H9 (cell line): ENCODE measurements at regions not wholly inside any gene's neighbourhood (a gene's known extent, or its start where the extent isn't known, plus 50 kb on each side); places are given as distances from the start of the nearest gene placed in this dataset.

Experiments used
- DNase-seq: peaks from one replicate; pipeline ENCODE4 v3.0.0-alpha.2; 2017
- H2AFZ ChIP-seq: one replicate; pipeline ENCODE4 v1.6.1; 2013; ENCODE audit warnings: mild to moderate bottlenecking, low read length, control low read depth, moderate library complexity
- H2AK5ac ChIP-seq: 2 replicates; pipeline ENCODE4 v1.6.1; 2013; ENCODE audit warnings: low read length, control low read depth, mixed read lengths; ENCODE audit not compliant: insufficient read length
- H2BK120ac ChIP-seq: one replicate; pipeline ENCODE4 v1.6.1; 2013; ENCODE audit warnings: low read depth, mild to moderate bottlenecking, low read length, control low read depth, inconsistent platforms; ENCODE audit not compliant: poor library complexity, severe bottlenecking
- H2BK12ac ChIP-seq: 2 replicates; pipeline ENCODE4 v1.6.1; 2013; ENCODE audit warnings: low read length, control low read depth, mixed read lengths, low read depth; ENCODE audit not compliant: insufficient read length
- H2BK15ac ChIP-seq: 2 replicates; pipeline ENCODE4 v1.6.1; 2013; ENCODE audit warnings: low read depth, low read length, control low read depth
- H2BK20ac ChIP-seq: one replicate; pipeline ENCODE4 v1.6.1; 2013; ENCODE audit warnings: low read depth, mild to moderate bottlenecking, low read length, control low read depth, inconsistent platforms; ENCODE audit not compliant: poor library complexity, severe bottlenecking
- H2BK5ac ChIP-seq: 2 replicates; pipeline ENCODE4 v1.6.1; 2013; ENCODE audit warnings: low read length, control low read depth, mixed read lengths; ENCODE audit not compliant: insufficient read length
- H3K14ac ChIP-seq: 2 replicates; pipeline ENCODE4 v1.6.1; 2013; ENCODE audit warnings: low read length, control low read depth; ENCODE audit not compliant: insufficient read depth
- H3K18ac ChIP-seq: 2 replicates; pipeline ENCODE4 v1.6.1; 2013; ENCODE audit warnings: low read depth, mild to moderate bottlenecking, mixed read lengths, low read length, control low read depth; ENCODE audit not compliant: insufficient read length
- H3K23ac ChIP-seq: 2 replicates; pipeline ENCODE4 v1.6.1; 2013; ENCODE audit warnings: low read length, control low read depth, mixed read lengths, low read depth; ENCODE audit not compliant: insufficient read length
- H3K23me2 ChIP-seq: 2 replicates; pipeline ENCODE4 v1.6.1; 2013; ENCODE audit warnings: low read depth, mild to moderate bottlenecking, mixed read lengths, low read length, control low read depth; ENCODE audit not compliant: insufficient read length, poor library complexity, severe bottlenecking
- H3K27ac ChIP-seq: 2 replicates; pipeline ENCODE4 v1.5.1; 2013; ENCODE audit warnings: low read length, control low read depth, mixed read lengths, low read depth; ENCODE audit not compliant: insufficient read length
- H3K27me3 ChIP-seq: 2 replicates; pipeline ENCODE4 v1.6.1; 2013; ENCODE audit warnings: low read length, control low read depth, inconsistent platforms; ENCODE audit not compliant: insufficient read depth
- H3K4ac ChIP-seq: 2 replicates; pipeline ENCODE4 v1.6.1; 2013; ENCODE audit warnings: low read depth, mild to moderate bottlenecking, control low read depth, inconsistent platforms, low read length, moderate library complexity
- H3K4me1 ChIP-seq: 2 replicates; pipeline ENCODE4 v1.6.1; 2013; ENCODE audit warnings: low read length, control low read depth, inconsistent platforms; ENCODE audit not compliant: insufficient read depth
- H3K4me2 ChIP-seq: 2 replicates; pipeline ENCODE4 v1.6.1; 2013; ENCODE audit warnings: low read length, control low read depth, mixed read lengths; ENCODE audit not compliant: insufficient read length, insufficient read depth
- H3K56ac ChIP-seq: 2 replicates; pipeline ENCODE4 v1.6.1; 2013; ENCODE audit warnings: low read depth, mild to moderate bottlenecking, mixed read lengths, low read length, control low read depth; ENCODE audit not compliant: insufficient read length
- H3K79me1 ChIP-seq: 2 replicates; pipeline ENCODE4 v1.6.1; 2013; ENCODE audit warnings: low read depth, mild to moderate bottlenecking, moderate library complexity, low read length, control low read depth, inconsistent platforms; ENCODE audit not compliant: insufficient read depth, poor library complexity, severe bottlenecking
- H3K79me2 ChIP-seq: 2 replicates; pipeline ENCODE4 v1.6.1; 2013; ENCODE audit warnings: low read length, control low read depth, inconsistent platforms; ENCODE audit not compliant: insufficient read depth
- H3K9ac ChIP-seq: 2 replicates; pipeline ENCODE4 v1.6.1; 2013; ENCODE audit warnings: low read length, control low read depth, mixed read lengths; ENCODE audit not compliant: insufficient read length; ENCODE audit errors: extremely low read depth
- H3K9me3 ChIP-seq: one replicate; pipeline ENCODE4 v1.6.1; 2013; ENCODE audit warnings: low read depth, low read length, inconsistent platforms; ENCODE audit not compliant: control insufficient read depth
- H3T11ph ChIP-seq: one replicate; pipeline ENCODE4 v1.6.1; 2013; ENCODE audit warnings: mild to moderate bottlenecking, low read length, control low read depth, inconsistent platforms
- H4K20me1 ChIP-seq: one replicate; pipeline ENCODE4 v1.6.1; 2013; ENCODE audit not compliant: control insufficient read depth, insufficient read length, insufficient read depth
- H4K5ac ChIP-seq: 2 replicates; pipeline ENCODE4 v1.6.1; 2013; ENCODE audit warnings: low read depth, mild to moderate bottlenecking, mixed read lengths, low read length, control low read depth; ENCODE audit not compliant: insufficient read length
- H4K8ac ChIP-seq: replicated peaks from 2 replicates; pipeline ENCODE4 v1.6.1; 2013; ENCODE audit warnings: low read length, control low read depth, mixed read lengths, low read depth; ENCODE audit not compliant: insufficient read length
- H4K91ac ChIP-seq: 2 replicates; pipeline ENCODE4 v1.6.1; 2013; ENCODE audit warnings: low read depth, mild to moderate bottlenecking, moderate library complexity, mixed read lengths, low read length, control low read depth; ENCODE audit not compliant: insufficient read length
- H3K27ac Mint-ChIP-seq, 3 experiments: 2 replicates in 2 of 3; 3 replicates in 1 of 3; pipeline ENCODE4 v1.8.0; 2020 to 2021; ENCODE audit warnings: mixed read lengths in 3 of 3, mild to moderate bottlenecking in 1 of 3, moderate library complexity in 1 of 3
- H3K27me3 Mint-ChIP-seq: 2 replicates; pipeline ENCODE4 v1.8.0; 2021; ENCODE audit warnings: low read depth, mild to moderate bottlenecking, moderate library complexity, mixed read lengths
- H3K36me3 Mint-ChIP-seq, 3 experiments: 2 replicates in 2 of 3; 3 replicates in 1 of 3; pipeline ENCODE4 v1.8.0; 2020 to 2021; ENCODE audit warnings: low read depth in 3 of 3, mixed read lengths in 3 of 3; ENCODE audit not compliant: insufficient read depth in 1 of 3
- H3K4me1 Mint-ChIP-seq, 2 experiments: 2 replicates each; pipeline ENCODE4 v1.8.0; 2020; ENCODE audit warnings: mixed read lengths in 2 of 2
- H3K4me3 Mint-ChIP-seq, 2 experiments: 2 replicates in 1 of 2; 3 replicates in 1 of 2; pipeline ENCODE4 v1.8.0; 2020 to 2021; ENCODE audit warnings: mild to moderate bottlenecking in 2 of 2, mixed read lengths in 2 of 2, moderate library complexity in 1 of 2
- H3K9me3 Mint-ChIP-seq, 2 experiments: 2 replicates in 1 of 2; 3 replicates in 1 of 2; pipeline ENCODE4 v1.8.0; 2020; ENCODE audit warnings: mild to moderate bottlenecking in 2 of 2, mixed read lengths in 2 of 2, moderate library complexity in 1 of 2
- WGBS: extraction: QIAGEN DNeasy Blood & Tissue Kit; methylation state at CpG from one replicate; pipeline ENCODE4 v1.1.7; 2013; ENCODE audit warnings: missing lambda C conversion rate, low lambda C conversion rate, mixed read lengths; ENCODE audit not compliant: insufficient read length; ENCODE audit errors: extremely low coverage; 5-methylcytosine and 5-hydroxymethylcytosine counted together
- TF ChIP-seq, protein P1 (sequence below): fragments of 200-600 bp; sonication (generic); conservative IDR thresholded peaks from 3 replicates; pipeline ENCODE4 v1.8.0; 2021; ENCODE audit warnings: antibody characterized with exemption, mild to moderate bottlenecking

DNA sequence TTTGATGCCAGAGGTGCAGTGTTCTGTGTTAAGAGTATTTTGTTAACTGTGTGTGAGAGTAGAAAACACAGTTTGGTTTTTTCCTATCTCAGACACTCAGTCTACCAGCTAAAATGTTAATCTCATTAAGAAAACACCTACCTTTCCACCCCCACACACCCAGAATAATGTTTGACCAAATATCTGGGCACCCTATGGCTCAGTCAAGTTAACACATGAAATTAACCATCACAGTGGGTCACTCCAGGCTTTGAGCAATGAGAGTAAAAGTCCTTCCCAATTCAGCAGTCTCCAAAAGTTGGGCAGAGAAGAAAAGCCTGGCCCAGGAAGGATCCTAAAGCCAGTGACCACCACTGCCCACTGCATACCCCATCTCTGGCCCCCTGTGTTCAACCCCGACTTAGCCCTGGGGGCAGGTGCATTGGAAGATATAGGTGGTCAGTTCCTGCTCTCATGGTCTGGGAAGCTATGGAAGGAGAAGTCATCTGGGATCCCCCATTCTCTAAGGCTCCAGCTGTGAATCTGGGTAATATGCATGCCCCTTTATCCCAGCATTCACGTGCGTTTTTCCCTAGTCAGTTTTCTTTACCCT, 50.2 kb upstream of the CSF3R start:
- Histone ChIP-seq H3K56ac (no peak overlapping the region), H3K23me2 (no peaks in the 10 kb centered on the region), H3K18ac (no peak overlapping the region), H2BK20ac (no peak overlapping the region), H2BK120ac (no peak overlapping the region), H2AK5ac (no peak overlapping the region), H3K4ac (no peak overlapping the region), H3K14ac (no peak overlapping the region), H4K20me1 (no peaks in the 10 kb centered on the region), H3K27me3 (no peaks in the 10 kb centered on the region), H2BK5ac (no peak overlapping the region), H3K9me3 (no peaks in the 10 kb centered on the region), H2BK15ac (no peak overlapping the region), H3K79me2 (no peaks in the 10 kb centered on the region), H3K9ac (no peak overlapping the region), H3K23ac (no peak overlapping the region), H4K5ac (no peak overlapping the region), H3K4me1 (no peaks in the 10 kb centered on the region), H4K8ac (no peak overlapping the region), H3K27ac (no peak overlapping the region), H2AFZ (no peak overlapping the region), H4K91ac (no peak overlapping the region), H3K79me1 (no peaks in the 10 kb centered on the region), H3K4me2 (no peak overlapping the region), H3T11ph (no peak overlapping the region), H2BK12ac (no peak overlapping the region)
- H3K9me3 Mint-ChIP-seq = peaks cover 3 to 6% of the 10 kb centered on the region in 2 experiments; a peak in 3 of 5 replicates
- no CpG with 5 or more reads among the region's 3 CpGs for WGBS
- H3K27ac Mint-ChIP-seq = peak overlapping the region in 1 of 3 experiments; percentile 23; a peak in 1 of 7 replicates
- TF ChIP-seq, protein P1, sequence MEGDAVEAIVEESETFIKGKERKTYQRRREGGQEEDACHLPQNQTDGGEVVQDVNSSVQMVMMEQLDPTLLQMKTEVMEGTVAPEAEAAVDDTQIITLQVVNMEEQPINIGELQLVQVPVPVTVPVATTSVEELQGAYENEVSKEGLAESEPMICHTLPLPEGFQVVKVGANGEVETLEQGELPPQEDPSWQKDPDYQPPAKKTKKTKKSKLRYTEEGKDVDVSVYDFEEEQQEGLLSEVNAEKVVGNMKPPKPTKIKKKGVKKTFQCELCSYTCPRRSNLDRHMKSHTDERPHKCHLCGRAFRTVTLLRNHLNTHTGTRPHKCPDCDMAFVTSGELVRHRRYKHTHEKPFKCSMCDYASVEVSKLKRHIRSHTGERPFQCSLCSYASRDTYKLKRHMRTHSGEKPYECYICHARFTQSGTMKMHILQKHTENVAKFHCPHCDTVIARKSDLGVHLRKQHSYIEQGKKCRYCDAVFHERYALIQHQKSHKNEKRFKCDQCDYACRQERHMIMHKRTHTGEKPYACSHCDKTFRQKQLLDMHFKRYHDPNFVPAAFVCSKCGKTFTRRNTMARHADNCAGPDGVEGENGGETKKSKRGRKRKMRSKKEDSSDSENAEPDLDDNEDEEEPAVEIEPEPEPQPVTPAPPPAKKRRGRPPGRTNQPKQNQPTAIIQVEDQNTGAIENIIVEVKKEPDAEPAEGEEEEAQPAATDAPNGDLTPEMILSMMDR = no peak
- H3K4me1 Mint-ChIP-seq = peaks cover 5 to 15% of the 10 kb centered on the region in 2 experiments
- H3K4me3 Mint-ChIP-seq = no peak overlapping the region
- DNase-seq = no peak
- H3K27me3 Mint-ChIP-seq = peaks cover 7% of the 10 kb centered on the region
- H3K36me3 Mint-ChIP-seq = no peaks in the 10 kb centered on the region
